ENCODE measurements at regions not wholly inside any gene's neighbourhood (a gene's known extent, or its start where the extent isn't known, plus 50 kb on each side); places are given as distances from the start of the nearest gene placed in this dataset.

- TF ChIP-seq CTCF (IDR thresholded peaks at IDR 0.05; ENCODE audit: low read depth, low read length) = no peak
- no peak for TF ChIP-seq EZH2phosphoT487 (IDR thresholded peaks at IDR 0.05; ENCODE audit: low read depth)
These were observed 236.1 kb downstream of the PARM1 start for GRCh38 chr4:75169020-75169419.
